HG02870 (cell line): ENCODE measurements at regions not wholly inside any gene's neighbourhood (a gene's known extent, or its start where the extent isn't known, plus 50 kb on each side); places are given as distances from the start of the nearest gene placed in this dataset.

Source experiments
- ATAC-seq: cut with Tn5 transposase; IDR thresholded peaks from one replicate; pipeline ENCODE4 v1.9.1; 2021; ENCODE audit warnings: mild to moderate bottlenecking, moderate library complexity; ENCODE audit not compliant: unreplicated experiment

- ATAC-seq = no peak
Measured at GRCh38 chr18:78297048-78297447, 682.6 kb upstream of the SALL3 start.

GRCh38 chr18:78303519-78304191, 676.0 kb upstream of the SALL3 start:
- no peak for ATAC-seq

- ATAC-seq = no peak
Measured at GRCh38 chr18:78304192-78305164, 675.1 kb upstream of the SALL3 start.

GRCh38 chr18:78305789-78306188, 673.8 kb upstream of the SALL3 start:
- ATAC-seq = no peak

GRCh38 chr18:78309307-78309706, 670.3 kb upstream of the SALL3 start:
- no peak for ATAC-seq

- ATAC-seq = no peak
Measured at GRCh38 chr18:78309924-78310323, 669.7 kb upstream of the SALL3 start.

- no peak for ATAC-seq
Measured at GRCh38 chr18:78319264-78319663, 660.4 kb upstream of the SALL3 start.

- ATAC-seq = no peak
Measured at GRCh38 chr18:78319961-78320360, 659.7 kb upstream of the SALL3 start.

- no peak for ATAC-seq
Measured at GRCh38 chr18:78321402-78321801, 658.2 kb upstream of the SALL3 start.

- no peak for ATAC-seq
Measured at GRCh38 chr18:78323453-78324197, 656.0 kb upstream of the SALL3 start.

GRCh38 chr18:78327643-78328042, 652.0 kb upstream of the SALL3 start:
- no peak for ATAC-seq

GRCh38 chr18:78330766-78331165, 648.9 kb upstream of the SALL3 start:
- no peak for ATAC-seq

- ATAC-seq = no peak
Measured at GRCh38 chr18:78352910-78353309, 626.7 kb upstream of the SALL3 start.

- no peak for ATAC-seq
Measured at GRCh38 chr18:78362198-78362597, 617.4 kb upstream of the SALL3 start.

GRCh38 chr18:78363556-78364387, 615.8 kb upstream of the SALL3 start:
- no peak for ATAC-seq

- no peak for ATAC-seq
Measured at GRCh38 chr18:78364388-78364960, 615.1 kb upstream of the SALL3 start.

- ATAC-seq = no peak
Measured at GRCh38 chr18:78367996-78368395, 611.6 kb upstream of the SALL3 start.

- ATAC-seq = no peak
Measured at GRCh38 chr18:78368726-78369125, 610.9 kb upstream of the SALL3 start.

- ATAC-seq = no peak
Measured at GRCh38 chr18:78376046-78376445, 603.6 kb upstream of the SALL3 start.

GRCh38 chr18:78378403-78378802, 601.2 kb upstream of the SALL3 start:
- no peak for ATAC-seq
